ENCODE measurements at regions not wholly inside any gene's neighbourhood (a gene's known extent, or its start where the extent isn't known, plus 50 kb on each side); places are given as distances from the start of the nearest gene placed in this dataset.

- no peak for DNase-seq
Measured at GRCh38 chr1:168782559-168783116, 53.6 kb upstream of the DPT start.

GRCh38 chr1:168783458-168784210 is 54.6 kb upstream of the DPT start:
- DNase-seq, result no peak

GRCh38 chr1:168786476-168787330 is 57.7 kb upstream of the DPT start:
- DNase-seq, result no peak

GRCh38 chr1:168788258-168788657 is 59.3 kb upstream of the DPT start:
- DNase-seq, result no peak

GRCh38 chr1:168789501-168789900 is 60.5 kb upstream of the DPT start:
- DNase-seq, result no peak

- DNase-seq, result no peak
Measured at GRCh38 chr1:168792142-168792541, 63.1 kb upstream of the DPT start.

- DNase-seq, result no peak
Measured at GRCh38 chr1:168792592-168793125, 63.7 kb upstream of the DPT start.

- no peak for DNase-seq
Measured at GRCh38 chr1:168794057-168794456, 65.1 kb upstream of the DPT start.

- DNase-seq, result no peak
Measured at GRCh38 chr1:168795681-168796080, 66.7 kb upstream of the DPT start.

- no peak for DNase-seq
Measured at GRCh38 chr1:168799927-168800605, 71.1 kb upstream of the DPT start.

- DNase-seq, result no peak
Measured at GRCh38 chr1:168801032-168801745, 72.2 kb upstream of the DPT start.

- peak; percentile 5 for DNase-seq
Measured at GRCh38 chr1:168803806-168804510, 75.0 kb upstream of the DPT start.

- no peak for DNase-seq
Measured at GRCh38 chr1:168806952-168807351, 77.9 kb upstream of the DPT start.

- DNase-seq, result no peak
Measured at GRCh38 chr1:168811176-168811575, 82.2 kb upstream of the DPT start.

GRCh38 chr1:168819668-168820067 is 90.7 kb upstream of the DPT start:
- no peak for DNase-seq

GRCh38 chr1:168821434-168821833 is 92.4 kb upstream of the DPT start:
- DNase-seq, result no peak

- DNase-seq, result no peak
Measured at GRCh38 chr1:168822911-168823310, 93.9 kb upstream of the DPT start.

GRCh38 chr1:168823988-168824387 is 95.0 kb upstream of the DPT start:
- no peak for DNase-seq

GRCh38 chr1:168824418-168825065 is 95.5 kb upstream of the DPT start:
- no peak for DNase-seq

- no peak for DNase-seq
Measured at GRCh38 chr1:168825129-168825528, 96.1 kb upstream of the DPT start.

- no peak for DNase-seq
Measured at GRCh38 chr1:168825820-168826219, 96.8 kb upstream of the DPT start.
